ENCODE measurements at regions not wholly inside any gene's neighbourhood (a gene's known extent, or its start where the extent isn't known, plus 50 kb on each side); places are given as distances from the start of the nearest gene placed in this dataset.

- no peak overlapping the region for H3K4me3 ChIP-seq (replicated peaks in 1 of 2; ENCODE audit: low read depth in 2 of 2, low read length in 2 of 2)
- DNase-seq (ENCODE audit: low read depth in 2 of 2) = no peak
- no peak for TF ChIP-seq CTCF (IDR thresholded peaks at IDR 0.05; ENCODE audit: low read depth, low read length)
These were observed 191.0 kb downstream of the UNC5CL start for GRCh38 chr6:40848038-40848437.

GRCh38 chr6:40845553-40845952 lies 193.5 kb downstream of the UNC5CL start:
- peak; percentile 46 to 57 for DNase-seq (ENCODE audit: low read depth in 2 of 2)
- peak; percentile 62 for TF ChIP-seq CTCF (IDR thresholded peaks at IDR 0.05; ENCODE audit: low read depth, low read length)
- no peak overlapping the region for H3K4me3 ChIP-seq (replicated peaks in 1 of 2; ENCODE audit: low read depth in 2 of 2, low read length in 2 of 2)

- DNase-seq (ENCODE audit: low read depth in 2 of 2) = no peak
- no peak overlapping the region for H3K4me3 ChIP-seq (replicated peaks in 1 of 2; ENCODE audit: low read depth in 2 of 2, low read length in 2 of 2)
- TF ChIP-seq CTCF (IDR thresholded peaks at IDR 0.05; ENCODE audit: low read depth, low read length) = no peak
These were observed 194.8 kb downstream of the UNC5CL start for GRCh38 chr6:40844246-40844645.

GRCh38 chr6:40841721-40842120 lies 197.3 kb downstream of the UNC5CL start:
- no peak for TF ChIP-seq CTCF (IDR thresholded peaks at IDR 0.05; ENCODE audit: low read depth, low read length)
- H3K4me3 ChIP-seq (replicated peaks in 1 of 2; ENCODE audit: low read depth in 2 of 2, low read length in 2 of 2) = no peak overlapping the region
- DNase-seq (ENCODE audit: low read depth in 2 of 2) = no peak

GRCh38 chr6:40832691-40833090 lies 206.3 kb downstream of the UNC5CL start:
- DNase-seq (ENCODE audit: low read depth in 2 of 2) = no peak
- H3K4me3 ChIP-seq (replicated peaks in 1 of 2; ENCODE audit: low read depth in 2 of 2, low read length in 2 of 2) = no peak overlapping the region
- TF ChIP-seq CTCF (IDR thresholded peaks at IDR 0.05; ENCODE audit: low read depth, low read length) = no peak

GRCh38 chr6:40831381-40831780 lies 207.6 kb downstream of the UNC5CL start:
- TF ChIP-seq CTCF (IDR thresholded peaks at IDR 0.05; ENCODE audit: low read depth, low read length) = no peak

GRCh38 chr6:40825102-40825501 lies 213.9 kb downstream of the UNC5CL start:
- TF ChIP-seq CTCF (IDR thresholded peaks at IDR 0.05; ENCODE audit: low read depth, low read length) = no peak
- H3K4me3 ChIP-seq (replicated peaks in 1 of 2; ENCODE audit: low read depth in 2 of 2, low read length in 2 of 2) = no peak overlapping the region
- DNase-seq (ENCODE audit: low read depth in 2 of 2) = no peak

More at GRCh38 chr6:40831381-40831780, 207.6 kb downstream of the UNC5CL start:
- DNase-seq (ENCODE audit: low read depth in 2 of 2) = no peak
- no peak overlapping the region for H3K4me3 ChIP-seq (replicated peaks in 1 of 2; ENCODE audit: low read depth in 2 of 2, low read length in 2 of 2)
